Esophagus muscularis mucosa (tissue), 4 donors: ENCODE measurements at regions not wholly inside any gene's neighbourhood (a gene's known extent, or its start where the extent isn't known, plus 50 kb on each side); places are given as distances from the start of the nearest gene placed in this dataset.

Experiments
- DNase-seq: peaks from one replicate; pipeline ENCODE4 v3.0.0-alpha.2; 2017; ENCODE audit errors: extremely low spot score
- H3K27ac ChIP-seq, 4 donors: fragments of 200-600 bp; sonication (generic); replicated peaks in 1 of 4; 1 replicate in 3 of 4; 2 replicates in 1 of 4; pipeline ENCODE4 v1.5.1; 2016 to 2019; ENCODE audit warnings: mild to moderate bottlenecking in 1 of 4
- H3K27me3 ChIP-seq, 4 donors: fragments of 200-600 bp; sonication (generic); one replicate each; pipeline versions ENCODE4 v1.5.1 to v1.6.0; 2016 to 2019
- H3K36me3 ChIP-seq, 4 donors: fragments of 200-600 bp; sonication (generic); one replicate each; pipeline ENCODE4 v1.5.1; 2016 to 2019
- H3K4me1 ChIP-seq, 4 donors: fragments of 200-600 bp; sonication (generic); one replicate each; pipeline ENCODE4 v1.5.1; 2016 to 2019
- H3K4me3 ChIP-seq, 4 donors: fragments of 200-600 bp; sonication (generic); 1 replicate in 2 of 4; 2 replicates in 2 of 4; pipeline ENCODE4 v1.5.1; 2016 to 2019; ENCODE audit warnings: mild to moderate bottlenecking in 4 of 4, moderate library complexity in 1 of 4
- H3K9me3 ChIP-seq, 4 donors: fragments of 200-600 bp; sonication (generic); 1 replicate in 3 of 4; 2 replicates in 1 of 4; pipeline ENCODE4 v1.5.1; 2016 to 2019
- EP300 ChIP-seq: sonication (generic); formaldehyde crosslinking; IDR thresholded peaks from one replicate; pipeline ENCODE4 v1.6.1; 2017; ENCODE audit warnings: antibody characterized with exemption
- POLR2A ChIP-seq: fragments of 450-650 bp; IDR thresholded peaks from one replicate; pipeline ENCODE4 v1.6.1; 2017; ENCODE audit warnings: antibody characterized with exemption, moderate library complexity, mild to moderate bottlenecking, low read depth
- POLR2AphosphoS5 ChIP-seq, 2 donors: sonication (generic); formaldehyde crosslinking; IDR thresholded peaks; one replicate each; pipeline ENCODE4 v1.6.1; 2017; ENCODE audit warnings: antibody characterized with exemption in 2 of 2
- WGBS: methylation state at CpG from one replicate; pipeline ENCODE4 v1.1.5; 2018; 5-methylcytosine and 5-hydroxymethylcytosine counted together
- intact Hi-C: fragments of 100-400 bp; cut with DNase I; formaldehyde crosslinking; loops from one replicate; pipeline ENCODE4 v1.15.1; 2023
- TF ChIP-seq, protein P1 (sequence below), 3 experiments: fragments of 200-600 bp in 2 of 3; fragments of 450-650 bp in 1 of 3; sonication (generic) in 2 of 3; IDR thresholded peaks; one replicate each; pipeline ENCODE4 v1.5.1; 2017 to 2019; ENCODE audit warnings: antibody characterized with exemption in 3 of 3, mild to moderate bottlenecking in 2 of 3, moderate library complexity in 1 of 3

DNA sequence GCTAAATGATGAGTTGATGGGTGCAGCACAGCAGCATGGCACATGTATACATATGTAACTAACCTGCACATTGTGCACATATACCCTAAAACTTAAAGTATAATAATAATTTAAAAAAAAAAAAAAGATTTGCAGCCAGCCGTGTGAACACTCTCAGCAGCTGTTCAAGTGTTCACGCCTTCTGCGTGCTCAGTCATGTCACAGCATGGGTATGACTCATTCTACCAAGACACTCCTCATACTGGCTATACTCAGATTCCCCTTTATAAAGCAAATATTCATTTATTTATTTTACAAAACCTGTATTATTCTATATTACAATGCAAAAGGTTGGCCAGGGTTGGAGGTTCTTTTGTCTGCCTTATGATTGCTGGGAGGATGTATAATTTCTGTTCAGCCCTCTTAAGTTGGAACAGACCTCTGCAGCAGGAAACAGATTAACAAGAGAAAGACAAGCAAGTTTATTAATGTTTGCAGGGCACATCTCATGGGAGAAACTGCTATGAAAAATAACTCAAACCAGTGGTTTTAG, 1230.6 kb upstream of the CHAC2 start:
- no peaks in the 10 kb centered on the region for H3K9me3 ChIP-seq
- no peaks in the 10 kb centered on the region for H3K4me1 ChIP-seq
- no peak overlapping the region for H3K4me3 ChIP-seq
- no peaks in the 10 kb centered on the region for H3K27me3 ChIP-seq
- H3K36me3 ChIP-seq = no peaks in the 10 kb centered on the region
- WGBS = no CpG with 5 or more reads among the region's 3 CpGs
- no peak for DNase-seq
- intact Hi-C loops = no loop called here
- H3K27ac ChIP-seq = no peak overlapping the region
- TF ChIP-seq, protein P1, sequence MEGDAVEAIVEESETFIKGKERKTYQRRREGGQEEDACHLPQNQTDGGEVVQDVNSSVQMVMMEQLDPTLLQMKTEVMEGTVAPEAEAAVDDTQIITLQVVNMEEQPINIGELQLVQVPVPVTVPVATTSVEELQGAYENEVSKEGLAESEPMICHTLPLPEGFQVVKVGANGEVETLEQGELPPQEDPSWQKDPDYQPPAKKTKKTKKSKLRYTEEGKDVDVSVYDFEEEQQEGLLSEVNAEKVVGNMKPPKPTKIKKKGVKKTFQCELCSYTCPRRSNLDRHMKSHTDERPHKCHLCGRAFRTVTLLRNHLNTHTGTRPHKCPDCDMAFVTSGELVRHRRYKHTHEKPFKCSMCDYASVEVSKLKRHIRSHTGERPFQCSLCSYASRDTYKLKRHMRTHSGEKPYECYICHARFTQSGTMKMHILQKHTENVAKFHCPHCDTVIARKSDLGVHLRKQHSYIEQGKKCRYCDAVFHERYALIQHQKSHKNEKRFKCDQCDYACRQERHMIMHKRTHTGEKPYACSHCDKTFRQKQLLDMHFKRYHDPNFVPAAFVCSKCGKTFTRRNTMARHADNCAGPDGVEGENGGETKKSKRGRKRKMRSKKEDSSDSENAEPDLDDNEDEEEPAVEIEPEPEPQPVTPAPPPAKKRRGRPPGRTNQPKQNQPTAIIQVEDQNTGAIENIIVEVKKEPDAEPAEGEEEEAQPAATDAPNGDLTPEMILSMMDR (IDR thresholded peaks at IDR 0.05) = no peak
- TF ChIP-seq EP300 = no peak
- TF ChIP-seq POLR2AphosphoS5 (IDR thresholded peaks at IDR 0.05) = no peak
- no peak for TF ChIP-seq POLR2A

- H3K27ac ChIP-seq = no peak overlapping the region
- H3K27me3 ChIP-seq = no peaks in the 10 kb centered on the region
- no peaks in the 10 kb centered on the region for H3K36me3 ChIP-seq
- WGBS = no CpG with 5 or more reads among the region's 1 CpG
- no peak for DNase-seq
- intact Hi-C loops = no loop called here
- no peaks in the 10 kb centered on the region for H3K9me3 ChIP-seq
- H3K4me1 ChIP-seq = no peaks in the 10 kb centered on the region
- H3K4me3 ChIP-seq = no peak overlapping the region
- no peak for TF ChIP-seq POLR2A
- no peak for TF ChIP-seq POLR2AphosphoS5 (IDR thresholded peaks at IDR 0.05)
- TF ChIP-seq EP300 = no peak
- TF ChIP-seq, protein P1 (IDR thresholded peaks at IDR 0.05) = no peak
Measured at GRCh38 chr2:52532956-52533355, 1234.6 kb upstream of the CHAC2 start.

DNA sequence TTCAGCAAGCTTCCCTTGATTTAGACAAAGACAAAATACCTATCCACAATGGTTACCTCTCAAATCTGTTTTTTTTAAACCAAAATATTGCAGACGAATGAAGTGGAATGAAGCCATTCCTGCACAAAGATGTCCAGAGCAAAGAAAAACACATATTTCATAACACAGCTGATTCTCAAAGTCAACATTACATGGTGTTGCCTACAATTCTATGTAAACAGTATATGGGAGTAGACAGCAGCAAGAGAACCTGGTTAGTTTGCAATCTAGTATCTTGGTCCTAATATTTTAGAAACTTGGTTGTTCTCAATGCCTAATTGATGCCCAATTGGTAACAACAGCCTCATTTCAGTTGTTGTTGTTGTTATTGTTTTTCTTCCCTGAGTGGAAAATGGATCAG, 1240.9 kb upstream of the CHAC2 start:
- intact Hi-C loops = no loop called here
- no CpG with 5 or more reads among the region's 1 CpG for WGBS
- no peaks in the 10 kb centered on the region for H3K27me3 ChIP-seq
- no peak overlapping the region for H3K4me3 ChIP-seq
- no peaks in the 10 kb centered on the region for H3K9me3 ChIP-seq
- DNase-seq = no peak
- no peaks in the 10 kb centered on the region for H3K36me3 ChIP-seq
- H3K27ac ChIP-seq = no peak overlapping the region
- TF ChIP-seq POLR2A (no peak), EP300 (no peak), POLR2AphosphoS5 (IDR thresholded peaks at IDR 0.05) (no peak)
- TF ChIP-seq, protein P1 (IDR thresholded peaks at IDR 0.05) = no peak
- H3K4me1 ChIP-seq = no peaks in the 10 kb centered on the region

- Histone ChIP-seq H3K4me3 (no peak overlapping the region), H3K9me3 (no peaks in the 10 kb centered on the region), H3K4me1 (no peaks in the 10 kb centered on the region), H3K27me3 (no peaks in the 10 kb centered on the region), H3K36me3 (no peaks in the 10 kb centered on the region), H3K27ac (no peak overlapping the region)
- 67% methylated on average over 1 of the region's 1 CpG for WGBS
- TF ChIP-seq POLR2A (no peak), POLR2AphosphoS5 (IDR thresholded peaks at IDR 0.05) (no peak), EP300 (no peak)
- TF ChIP-seq, protein P1 (IDR thresholded peaks at IDR 0.05) = no peak
- intact Hi-C loops = no loop called here
- DNase-seq = no peak
Measured at GRCh38 chr2:52520644-52521043, 1247.0 kb upstream of the CHAC2 start.

DNA sequence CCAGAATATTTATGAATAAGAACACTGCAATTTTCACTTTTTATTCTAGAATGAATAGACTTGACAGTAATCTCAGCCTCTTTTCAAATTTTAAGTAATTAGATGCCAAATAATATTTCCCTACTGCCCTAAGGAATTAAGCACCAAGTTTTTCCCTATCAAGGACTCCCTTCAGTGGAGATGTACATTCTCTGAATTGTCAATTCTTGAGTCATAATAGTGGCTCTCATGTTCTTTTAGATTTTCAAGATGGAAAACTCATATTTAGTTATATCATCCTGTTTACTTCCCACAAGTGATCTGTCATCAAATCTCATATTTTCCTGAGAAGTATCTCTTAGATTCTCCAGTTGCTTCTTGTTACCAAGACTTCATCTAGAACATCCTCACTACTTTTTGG, 1248.9 kb upstream of the CHAC2 start:
- Histone ChIP-seq H3K4me1 (no peaks in the 10 kb centered on the region), H3K27me3 (no peaks in the 10 kb centered on the region), H3K36me3 (no peaks in the 10 kb centered on the region), H3K9me3 (no peaks in the 10 kb centered on the region), H3K27ac (no peak overlapping the region), H3K4me3 (no peak overlapping the region)
- intact Hi-C loops = no loop called here
- TF ChIP-seq POLR2A = no peak
- TF ChIP-seq, protein P1 (IDR thresholded peaks at IDR 0.05) = no peak
- no peak for TF ChIP-seq EP300
- no peak for TF ChIP-seq POLR2AphosphoS5 (IDR thresholded peaks at IDR 0.05)
- no peak for DNase-seq
